SK-N-SH (cell line): ENCODE measurements at regions not wholly inside any gene's neighbourhood (a gene's known extent, or its start where the extent isn't known, plus 50 kb on each side); places are given as distances from the start of the nearest gene placed in this dataset.

ENCODE experiments used
- CTCF ChIA-PET: fragments of 300-600, 350-600 bp; formaldehyde crosslinking; extraction: SDS; loops from one replicate; lab custom pipeline; 2021; lab: Yijun Ruan, JAX
- POLR2A ChIA-PET: fragments of 350-600 bp; sonication (Branson Sonifier 250); formaldehyde crosslinking; extraction: SDS; loops from one replicate; lab custom pipeline; 2020; ENCODE audit warnings: antibody characterized with exemption, inconsistent platforms; lab: Yijun Ruan, JAX
- DNase-seq: peaks from one replicate; pipeline ENCODE4 v3.0.0; 2012
- H2AFZ ChIP-seq: fragments of 200-600 bp; sonication (generic); 2 replicates; pipeline ENCODE4 v1.8.1; 2016; ENCODE audit warnings: antibody characterized with exemption, mild to moderate bottlenecking, low read depth
- H3F3A ChIP-seq: fragments of 200-600 bp; sonication (generic); replicated peaks from 2 replicates; pipeline ENCODE3; 2016; ENCODE audit warnings: antibody characterized with exemption, mild to moderate bottlenecking; ENCODE audit not compliant: insufficient read depth
- H3K27ac ChIP-seq, 2 experiments: fragments of 200-500 bp in 1 of 2; fragments of 200-600 bp in 1 of 2; sonication (Bioruptor generic) in 1 of 2; sonication (generic), shearing (Covaris generic) in 1 of 2; 2 replicates each; pipeline versions ENCODE4 v1.5.1 to v1.6.1; 2014 to 2016; ENCODE audit warnings: low read depth in 2 of 2, inconsistent platforms in 1 of 2, low read length in 1 of 2, mild to moderate bottlenecking in 1 of 2, mixed read lengths in 1 of 2
- H3K27me3 ChIP-seq: fragments of 200-600 bp; sonication (generic), shearing (Covaris generic); 2 replicates; pipeline ENCODE4 v1.6.1; 2016; ENCODE audit warnings: mixed run types; ENCODE audit not compliant: insufficient read depth
- H3K36me3 ChIP-seq, 2 experiments: fragments of 200-500 bp in 1 of 2; fragments of 200-600 bp in 1 of 2; sonication (Bioruptor generic) in 1 of 2; sonication (generic) in 1 of 2; replicated peaks in 1 of 2; 2 replicates each; pipeline versions ENCODE3 to v1.5.1; 2014 to 2016; ENCODE audit warnings: low read length in 1 of 2, mild to moderate bottlenecking in 1 of 2; ENCODE audit not compliant: insufficient read depth in 2 of 2, control insufficient read depth in 1 of 2
- H3K4me1 ChIP-seq, 2 experiments: fragments of 200-500 bp in 1 of 2; fragments of 200-600 bp in 1 of 2; sonication (Bioruptor generic) in 1 of 2; sonication (generic), shearing (Covaris generic) in 1 of 2; 2 replicates each; pipeline versions ENCODE4 v1.5.1 to v1.6.1; 2014 to 2016; ENCODE audit warnings: low read depth in 1 of 2, low read length in 1 of 2, mixed run types in 1 of 2; ENCODE audit not compliant: insufficient read depth in 2 of 2, control insufficient read depth in 1 of 2
- H3K4me2 ChIP-seq: fragments of 200-600 bp; sonication (generic), shearing (Covaris generic); 2 replicates; pipeline ENCODE4 v1.6.1; 2017; ENCODE audit warnings: mixed run types
- H3K4me3 ChIP-seq, 2 experiments: fragments of 200-500 bp in 1 of 2; fragments of 200-600 bp in 1 of 2; sonication (Bioruptor generic) in 1 of 2; sonication (generic), shearing (Covaris generic) in 1 of 2; 2 replicates each; pipeline versions ENCODE4 v1.5.1 to v1.8.1; 2014 to 2016; ENCODE audit warnings: low read depth in 2 of 2, inconsistent platforms in 1 of 2, low read length in 1 of 2, mild to moderate bottlenecking in 1 of 2, mixed read lengths in 1 of 2, moderate library complexity in 1 of 2
- H3K79me2 ChIP-seq: fragments of 200-600 bp; sonication (generic); 2 replicates; pipeline ENCODE4 v1.8.1; 2017; ENCODE audit warnings: mild to moderate bottlenecking; ENCODE audit not compliant: insufficient read depth
- H3K9ac ChIP-seq: fragments of 200-600 bp; sonication (generic); 2 replicates; pipeline ENCODE4 v1.6.1; 2017; ENCODE audit warnings: mixed run types
- H3K9me2 ChIP-seq: fragments of 200-600 bp; sonication (generic); 2 replicates; pipeline ENCODE4 v1.6.1; 2017; ENCODE audit warnings: mixed run types
- H3K9me3 ChIP-seq: fragments of 200-600 bp; sonication (generic); 2 replicates; pipeline ENCODE4 v1.6.1; 2017; ENCODE audit warnings: mixed run types, mild to moderate bottlenecking, moderate library complexity
- H4K20me1 ChIP-seq: fragments of 200-600 bp; sonication (generic); 2 replicates; pipeline ENCODE4 v1.6.1; 2017; ENCODE audit warnings: mild to moderate bottlenecking, mixed run types; ENCODE audit not compliant: insufficient read depth
- CHD2 ChIP-seq: fragments of 150-350 bp; IDR thresholded peaks from 2 replicates; pipeline ENCODE4 v1.6.1; 2018; ENCODE audit warnings: low read length; ENCODE audit not compliant: partially characterized antibody
- FOXJ3 ChIP-seq: sonication (generic); formaldehyde crosslinking; IDR thresholded peaks from 2 replicates; pipeline ENCODE4 v1.5.1; 2020; ENCODE audit warnings: mild to moderate bottlenecking, missing genetic modification reagents
- GABPA ChIP-seq: IDR thresholded peaks from 2 replicates; pipeline ENCODE4 v1.4.0; 2012; ENCODE audit warnings: low read depth, mild to moderate bottlenecking
- IRF3 ChIP-seq: fragments of 150-350 bp; IDR thresholded peaks from 2 replicates; pipeline ENCODE4 v1.6.1; 2016; ENCODE audit warnings: mild to moderate bottlenecking, low read depth, low read length
- JUND ChIP-seq: IDR thresholded peaks from 2 replicates; pipeline ENCODE4 v1.4.0; 2012
- MEF2A ChIP-seq: IDR thresholded peaks from 2 replicates; pipeline ENCODE4 v1.4.0; 2012; ENCODE audit warnings: low read depth, borderline replicate concordance
- MXI1 ChIP-seq: IDR thresholded peaks from 2 replicates; pipeline ENCODE4 v1.6.1; 2012; ENCODE audit warnings: mild to moderate bottlenecking, low read depth, low read length, improper control_type of control experiment
- RCOR1 ChIP-seq: fragments of 150-350 bp; IDR thresholded peaks from 2 replicates; pipeline ENCODE4 v1.6.1; 2017; ENCODE audit warnings: antibody characterized with exemption, low read length
- RXRA ChIP-seq: IDR thresholded peaks from 2 replicates; pipeline ENCODE4 v1.4.0; 2012; ENCODE audit warnings: low read depth, mild to moderate bottlenecking, borderline replicate concordance
- SMC3 ChIP-seq: IDR thresholded peaks from 2 replicates; pipeline ENCODE4 v1.6.1; 2012; ENCODE audit warnings: low read depth, low read length, improper control_type of control experiment
- TAF1 ChIP-seq: IDR thresholded peaks from 2 replicates; pipeline ENCODE4 v1.6.1; 2012; ENCODE audit warnings: low read depth, mild to moderate bottlenecking, low read length, moderate library complexity, borderline replicate concordance
- TCF12 ChIP-seq: IDR thresholded peaks from 2 replicates; pipeline ENCODE4 v1.4.0; 2012
- TEAD4 ChIP-seq: IDR thresholded peaks from 2 replicates; pipeline ENCODE4 v1.4.0; 2012; ENCODE audit warnings: mild to moderate bottlenecking, borderline replicate concordance; ENCODE audit not compliant: insufficient read depth
- USF1 ChIP-seq: IDR thresholded peaks from 2 replicates; pipeline ENCODE4 v1.4.0; 2012; ENCODE audit warnings: low read depth, borderline replicate concordance
- ZBTB33 ChIP-seq: IDR thresholded peaks from 2 replicates; pipeline ENCODE4 v1.4.0; 2012; ENCODE audit warnings: low read depth, borderline replicate concordance
- WGBS: methylation state at CpG from one replicate; pipeline ENCODE4 v1.1.6; 2017; ENCODE audit warnings: low lambda C conversion rate; 5-methylcytosine and 5-hydroxymethylcytosine counted together

GRCh38 chr5:133690746-133691145 is 78.4 kb upstream of the FSTL4 start:
- no peak overlapping the region for H3K27ac ChIP-seq
- WGBS = 36% methylated on average over 7 of the region's 7 CpGs
- no peaks in the 10 kb centered on the region for H4K20me1 ChIP-seq
- no peak overlapping the region for H2AFZ ChIP-seq
- no peak overlapping the region for H3K9ac ChIP-seq
- H3K27me3 ChIP-seq = no peaks in the 10 kb centered on the region; the same call in 1 of the 2 replicates
- H3K9me2 ChIP-seq = no peaks in the 10 kb centered on the region
- no peaks in the 10 kb centered on the region for H3F3A ChIP-seq
- H3K36me3 ChIP-seq = no peaks in the 10 kb centered on the region
- H3K4me2 ChIP-seq = no peak overlapping the region
- no peak for DNase-seq
- no peak for TF ChIP-seq TAF1
- no peak for TF ChIP-seq MEF2A
- no peaks in the 10 kb centered on the region for H3K9me3 ChIP-seq
- peaks cover 0 to 19% of the 10 kb centered on the region in 2 experiments; a peak in 1 of 4 replicates for H3K4me1 ChIP-seq
- POLR2A ChIA-PET = no interaction called here
- no peaks in the 10 kb centered on the region for H3K79me2 ChIP-seq
- no peak overlapping the region for H3K4me3 ChIP-seq
- CTCF ChIA-PET = interaction anchor here (1.0 to 1.1 kb wide), 2 partner anchors 9 to 178 kb away, joined by 3 read pairs; no protein-coding TSS in a partner anchor

- POLR2A ChIA-PET = no interaction called here
These were observed 76.0 kb upstream of the FSTL4 start for GRCh38 chr5:133688391-133688790.

GRCh38 chr5:133687212-133688061 is 75.1 kb upstream of the FSTL4 start:
- POLR2A ChIA-PET = no interaction called here
- WGBS = 60% methylated on average over 11 of the region's 11 CpGs
- TF ChIP-seq RCOR1 (no peak), GABPA (no peak), FOXJ3 (CRISPR knock-in tag) (no peak), ZBTB33 (no peak), SMC3 (no peak), IRF3 (no peak), TEAD4 (no peak), TCF12 (no peak), USF1 (no peak), MXI1 (no peak)

More at GRCh38 chr5:133688391-133688790, 76.0 kb upstream of the FSTL4 start:
- DNase-seq = no peak
- H2AFZ ChIP-seq = no peak overlapping the region
- 60% methylated on average over 5 of the region's 5 CpGs for WGBS
- no peak overlapping the region for H3K4me3 ChIP-seq
- no peak overlapping the region for H3K27ac ChIP-seq
- H3K27me3 ChIP-seq = no peaks in the 10 kb centered on the region; the same call in 1 of the 2 replicates
- H3K4me2 ChIP-seq = no peak overlapping the region
- no peaks in the 10 kb centered on the region for H3K79me2 ChIP-seq
- H3K4me1 ChIP-seq = peaks cover 0 to 35% of the 10 kb centered on the region in 2 experiments; a peak in 1 of 4 replicates
- H4K20me1 ChIP-seq = no peaks in the 10 kb centered on the region
- TF ChIP-seq CHD2 (no peak), RXRA (no peak), JUND (no peak), TAF1 (no peak)
- H3F3A ChIP-seq = no peaks in the 10 kb centered on the region
- H3K9ac ChIP-seq = no peak overlapping the region
- H3K9me3 ChIP-seq = no peaks in the 10 kb centered on the region
- no peaks in the 10 kb centered on the region for H3K36me3 ChIP-seq
- CTCF ChIA-PET = interaction anchor here (1.4 to 1.5 kb wide), 3 partner anchors 14 to 257 kb away, joined by 3 to 5 read pairs (median 4); no protein-coding TSS in a partner anchor
- no peaks in the 10 kb centered on the region for H3K9me2 ChIP-seq

More at GRCh38 chr5:133687212-133688061, 75.1 kb upstream of the FSTL4 start:
- Histone ChIP-seq H3K79me2 (no peaks in the 10 kb centered on the region), H3K9ac (no peak overlapping the region), H3K4me2 (no peak overlapping the region), H4K20me1 (no peaks in the 10 kb centered on the region), H3K4me3 (no peak overlapping the region), H3K9me3 (no peaks in the 10 kb centered on the region), H3K36me3 (no peaks in the 10 kb centered on the region), H3F3A (no peaks in the 10 kb centered on the region), H3K27ac (no peak overlapping the region), H2AFZ (no peak overlapping the region), H3K27me3 (no peaks in the 10 kb centered on the region; the same call in 1 of the 2 replicates), H3K4me1 (peaks cover 0 to 35% of the 10 kb centered on the region in 2 experiments; a peak in 1 of 4 replicates), H3K9me2 (no peaks in the 10 kb centered on the region)
- CTCF ChIA-PET = interaction anchor here (1.2 to 1.5 kb wide), 2 partner anchors 182 to 257 kb away, joined by 3 to 5 read pairs; no protein-coding TSS in a partner anchor
- DNase-seq = no peak
